H9 (cell line): ENCODE measurements at regions not wholly inside any gene's neighbourhood (a gene's known extent, or its start where the extent isn't known, plus 50 kb on each side); places are given as distances from the start of the nearest gene placed in this dataset.

Experiments used
- DNase-seq: peaks from one replicate; pipeline ENCODE4 v3.0.0-alpha.2; 2017
- H2AFZ ChIP-seq: one replicate; pipeline ENCODE4 v1.6.1; 2013; ENCODE audit warnings: mild to moderate bottlenecking, low read length, control low read depth, moderate library complexity
- H2AK5ac ChIP-seq: 2 replicates; pipeline ENCODE4 v1.6.1; 2013; ENCODE audit warnings: low read length, control low read depth, mixed read lengths; ENCODE audit not compliant: insufficient read length
- H2BK120ac ChIP-seq: one replicate; pipeline ENCODE4 v1.6.1; 2013; ENCODE audit warnings: low read depth, mild to moderate bottlenecking, low read length, control low read depth, inconsistent platforms; ENCODE audit not compliant: poor library complexity, severe bottlenecking
- H2BK12ac ChIP-seq: 2 replicates; pipeline ENCODE4 v1.6.1; 2013; ENCODE audit warnings: low read length, control low read depth, mixed read lengths, low read depth; ENCODE audit not compliant: insufficient read length
- H2BK15ac ChIP-seq: 2 replicates; pipeline ENCODE4 v1.6.1; 2013; ENCODE audit warnings: low read depth, low read length, control low read depth
- H2BK20ac ChIP-seq: one replicate; pipeline ENCODE4 v1.6.1; 2013; ENCODE audit warnings: low read depth, mild to moderate bottlenecking, low read length, control low read depth, inconsistent platforms; ENCODE audit not compliant: poor library complexity, severe bottlenecking
- H2BK5ac ChIP-seq: 2 replicates; pipeline ENCODE4 v1.6.1; 2013; ENCODE audit warnings: low read length, control low read depth, mixed read lengths; ENCODE audit not compliant: insufficient read length
- H3K14ac ChIP-seq: 2 replicates; pipeline ENCODE4 v1.6.1; 2013; ENCODE audit warnings: low read length, control low read depth; ENCODE audit not compliant: insufficient read depth
- H3K18ac ChIP-seq: 2 replicates; pipeline ENCODE4 v1.6.1; 2013; ENCODE audit warnings: low read depth, mild to moderate bottlenecking, mixed read lengths, low read length, control low read depth; ENCODE audit not compliant: insufficient read length
- H3K23ac ChIP-seq: 2 replicates; pipeline ENCODE4 v1.6.1; 2013; ENCODE audit warnings: low read length, control low read depth, mixed read lengths, low read depth; ENCODE audit not compliant: insufficient read length
- H3K23me2 ChIP-seq: 2 replicates; pipeline ENCODE4 v1.6.1; 2013; ENCODE audit warnings: low read depth, mild to moderate bottlenecking, mixed read lengths, low read length, control low read depth; ENCODE audit not compliant: insufficient read length, poor library complexity, severe bottlenecking
- H3K27ac ChIP-seq: 2 replicates; pipeline ENCODE4 v1.5.1; 2013; ENCODE audit warnings: low read length, control low read depth, mixed read lengths, low read depth; ENCODE audit not compliant: insufficient read length
- H3K27me3 ChIP-seq: 2 replicates; pipeline ENCODE4 v1.6.1; 2013; ENCODE audit warnings: low read length, control low read depth, inconsistent platforms; ENCODE audit not compliant: insufficient read depth
- H3K4ac ChIP-seq: 2 replicates; pipeline ENCODE4 v1.6.1; 2013; ENCODE audit warnings: low read depth, mild to moderate bottlenecking, control low read depth, inconsistent platforms, low read length, moderate library complexity
- H3K4me1 ChIP-seq: 2 replicates; pipeline ENCODE4 v1.6.1; 2013; ENCODE audit warnings: low read length, control low read depth, inconsistent platforms; ENCODE audit not compliant: insufficient read depth
- H3K4me2 ChIP-seq: 2 replicates; pipeline ENCODE4 v1.6.1; 2013; ENCODE audit warnings: low read length, control low read depth, mixed read lengths; ENCODE audit not compliant: insufficient read length, insufficient read depth
- H3K56ac ChIP-seq: 2 replicates; pipeline ENCODE4 v1.6.1; 2013; ENCODE audit warnings: low read depth, mild to moderate bottlenecking, mixed read lengths, low read length, control low read depth; ENCODE audit not compliant: insufficient read length
- H3K79me1 ChIP-seq: 2 replicates; pipeline ENCODE4 v1.6.1; 2013; ENCODE audit warnings: low read depth, mild to moderate bottlenecking, moderate library complexity, low read length, control low read depth, inconsistent platforms; ENCODE audit not compliant: insufficient read depth, poor library complexity, severe bottlenecking
- H3K79me2 ChIP-seq: 2 replicates; pipeline ENCODE4 v1.6.1; 2013; ENCODE audit warnings: low read length, control low read depth, inconsistent platforms; ENCODE audit not compliant: insufficient read depth
- H3K9ac ChIP-seq: 2 replicates; pipeline ENCODE4 v1.6.1; 2013; ENCODE audit warnings: low read length, control low read depth, mixed read lengths; ENCODE audit not compliant: insufficient read length; ENCODE audit errors: extremely low read depth
- H3K9me3 ChIP-seq: one replicate; pipeline ENCODE4 v1.6.1; 2013; ENCODE audit warnings: low read depth, low read length, inconsistent platforms; ENCODE audit not compliant: control insufficient read depth
- H3T11ph ChIP-seq: one replicate; pipeline ENCODE4 v1.6.1; 2013; ENCODE audit warnings: mild to moderate bottlenecking, low read length, control low read depth, inconsistent platforms
- H4K20me1 ChIP-seq: one replicate; pipeline ENCODE4 v1.6.1; 2013; ENCODE audit not compliant: control insufficient read depth, insufficient read length, insufficient read depth
- H4K5ac ChIP-seq: 2 replicates; pipeline ENCODE4 v1.6.1; 2013; ENCODE audit warnings: low read depth, mild to moderate bottlenecking, mixed read lengths, low read length, control low read depth; ENCODE audit not compliant: insufficient read length
- H4K8ac ChIP-seq: replicated peaks from 2 replicates; pipeline ENCODE4 v1.6.1; 2013; ENCODE audit warnings: low read length, control low read depth, mixed read lengths, low read depth; ENCODE audit not compliant: insufficient read length
- H4K91ac ChIP-seq: 2 replicates; pipeline ENCODE4 v1.6.1; 2013; ENCODE audit warnings: low read depth, mild to moderate bottlenecking, moderate library complexity, mixed read lengths, low read length, control low read depth; ENCODE audit not compliant: insufficient read length
- H3K27ac Mint-ChIP-seq, 3 experiments: 2 replicates in 2 of 3; 3 replicates in 1 of 3; pipeline ENCODE4 v1.8.0; 2020 to 2021; ENCODE audit warnings: mixed read lengths in 3 of 3, mild to moderate bottlenecking in 1 of 3, moderate library complexity in 1 of 3
- H3K27me3 Mint-ChIP-seq: 2 replicates; pipeline ENCODE4 v1.8.0; 2021; ENCODE audit warnings: low read depth, mild to moderate bottlenecking, moderate library complexity, mixed read lengths
- H3K36me3 Mint-ChIP-seq, 3 experiments: 2 replicates in 2 of 3; 3 replicates in 1 of 3; pipeline ENCODE4 v1.8.0; 2020 to 2021; ENCODE audit warnings: low read depth in 3 of 3, mixed read lengths in 3 of 3; ENCODE audit not compliant: insufficient read depth in 1 of 3
- H3K4me1 Mint-ChIP-seq, 2 experiments: 2 replicates each; pipeline ENCODE4 v1.8.0; 2020; ENCODE audit warnings: mixed read lengths in 2 of 2
- H3K4me3 Mint-ChIP-seq, 2 experiments: 2 replicates in 1 of 2; 3 replicates in 1 of 2; pipeline ENCODE4 v1.8.0; 2020 to 2021; ENCODE audit warnings: mild to moderate bottlenecking in 2 of 2, mixed read lengths in 2 of 2, moderate library complexity in 1 of 2
- H3K9me3 Mint-ChIP-seq, 2 experiments: 2 replicates in 1 of 2; 3 replicates in 1 of 2; pipeline ENCODE4 v1.8.0; 2020; ENCODE audit warnings: mild to moderate bottlenecking in 2 of 2, mixed read lengths in 2 of 2, moderate library complexity in 1 of 2
- CTCF ChIP-seq: fragments of 200-600 bp; sonication (generic); conservative IDR thresholded peaks from 3 replicates; pipeline ENCODE4 v1.8.0; 2021; ENCODE audit warnings: antibody characterized with exemption, mild to moderate bottlenecking
- WGBS: extraction: QIAGEN DNeasy Blood & Tissue Kit; methylation state at CpG from one replicate; pipeline ENCODE4 v1.1.7; 2013; ENCODE audit warnings: missing lambda C conversion rate, low lambda C conversion rate, mixed read lengths; ENCODE audit not compliant: insufficient read length; ENCODE audit errors: extremely low coverage; 5-methylcytosine and 5-hydroxymethylcytosine counted together

- Histone ChIP-seq H2AK5ac (no peak overlapping the region), H2BK5ac (no peak overlapping the region), H3K4me1 (no peaks in the 10 kb centered on the region), H4K8ac (no peak overlapping the region), H3T11ph (no peak overlapping the region), H3K9me3 (no peaks in the 10 kb centered on the region), H3K79me1 (no peaks in the 10 kb centered on the region), H3K27me3 (no peaks in the 10 kb centered on the region), H3K79me2 (no peaks in the 10 kb centered on the region), H3K4me2 (no peak overlapping the region), H2BK20ac (no peak overlapping the region), H2AFZ (no peak overlapping the region), H2BK15ac (no peak overlapping the region), H3K4ac (no peak overlapping the region), H3K18ac (no peak overlapping the region), H2BK12ac (no peak overlapping the region), H3K27ac (no peak overlapping the region), H2BK120ac (no peak overlapping the region), H3K14ac (no peak overlapping the region), H3K23me2 (no peaks in the 10 kb centered on the region), H3K9ac (no peak overlapping the region), H4K20me1 (no peaks in the 10 kb centered on the region), H3K23ac (no peak overlapping the region), H3K56ac (no peak overlapping the region), H4K91ac (no peak overlapping the region), H4K5ac (no peak overlapping the region)
- Mint-ChIP-seq H3K4me3 (no peak overlapping the region), H3K27me3 (no peaks in the 10 kb centered on the region; the same call in 1 of the 2 replicates), H3K4me1 (peaks cover 5 to 6% of the 10 kb centered on the region in 2 experiments; a peak in 1 of 4 replicates), H3K36me3 (peaks cover 7 to 17% (median 16%) of the 10 kb centered on the region in 3 experiments), H3K9me3 (peaks cover 11 to 13% of the 10 kb centered on the region in 2 experiments), H3K27ac (no peak overlapping the region)
- no CpG with 5 or more reads among the region's 2 CpGs for WGBS
- no peak for TF ChIP-seq CTCF
- no peak for DNase-seq
These were observed 150.9 kb upstream of the IGF1 start for GRCh38 chr12:102631274-102631673.
